ENCODE measurements at regions not wholly inside any gene's neighbourhood (a gene's known extent, or its start where the extent isn't known, plus 50 kb on each side); places are given as distances from the start of the nearest gene placed in this dataset.

DNA sequence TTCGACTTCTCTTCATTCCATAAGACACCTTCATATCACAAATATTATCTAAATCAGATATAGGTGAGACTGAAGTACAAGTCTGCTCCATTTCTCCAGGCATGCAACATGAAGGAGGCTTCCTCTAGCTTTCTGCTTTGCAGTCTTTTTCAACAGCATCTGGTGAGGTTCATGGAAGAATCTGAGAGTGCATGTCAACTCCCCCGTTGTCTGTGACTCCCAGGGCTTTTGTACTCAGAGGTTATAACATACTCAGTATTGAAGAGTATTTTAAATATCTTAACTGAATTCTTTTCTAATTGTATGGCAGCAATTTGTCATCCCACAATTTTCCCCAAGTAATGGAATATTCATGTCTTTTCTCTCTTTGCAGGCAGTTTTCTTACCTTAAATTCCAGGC lies 448.7 kb downstream of the CDH8 start:
- Histone ChIP-seq H3K4me3 (no peak overlapping the region), H3K36me3 (ENCODE audit: low read depth) (no peaks in the 10 kb centered on the region)

DNA sequence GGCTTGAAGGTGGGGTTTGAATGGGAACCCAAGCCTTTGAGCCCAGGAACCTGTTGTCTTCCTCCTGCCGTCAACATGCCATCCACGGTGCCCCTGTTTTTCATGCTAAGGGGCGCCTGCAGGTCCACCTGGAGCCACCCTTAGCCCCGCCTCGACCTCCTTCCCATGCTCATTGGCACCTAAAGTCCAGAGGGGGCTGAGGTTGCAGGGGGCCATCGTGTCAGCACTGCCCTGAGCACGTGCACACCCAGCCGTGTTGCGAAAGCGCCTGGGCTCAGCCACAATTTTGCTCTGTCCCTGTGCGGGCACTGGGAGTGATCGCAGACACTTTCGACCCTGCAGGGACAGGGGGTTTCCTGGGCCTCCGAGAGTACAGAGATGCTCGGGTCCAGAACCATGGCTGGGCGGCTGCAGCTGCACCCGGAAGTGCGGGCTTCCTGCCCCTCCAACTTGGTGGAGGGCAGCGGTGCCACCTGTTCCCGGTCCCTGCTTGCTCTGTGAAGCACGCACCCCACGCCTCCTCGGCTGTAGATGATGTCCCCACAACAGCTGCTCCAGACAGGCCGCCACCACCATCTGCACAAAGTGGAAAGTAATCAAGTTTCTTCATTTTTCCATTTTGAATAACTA lies 454.7 kb downstream of the CDH8 start:
- DNase-seq = no peak
- CTCF ChIA-PET = no interaction called here
- no TSS peak for BruUV-seq (replicated peaks)

More for the DNA sequence above, 448.7 kb downstream of the CDH8 start:
- DNase-seq = no peak
- no peak overlapping the region for H2AFZ ChIP-seq
- ChIA-PET CTCF (no interaction called here), POLR2A (ENCODE audit: unreplicated experiment) (no interaction called here)
- no peaks in the 10 kb centered on the region for H3K27me3 ChIP-seq (ENCODE audit: insufficient read depth, low read depth)
- H3K4me2 ChIP-seq = no peak overlapping the region
- H3K27ac ChIP-seq = no peak overlapping the region
- H3K4me1 ChIP-seq (replicated peaks; ENCODE audit: insufficient read depth) = no peaks in the 10 kb centered on the region
- BruUV-seq (replicated peaks) = no TSS peak
- H3K9me2 ChIP-seq (ENCODE audit: insufficient read depth) = no peaks in the 10 kb centered on the region
- no peaks in the 10 kb centered on the region for H3F3A ChIP-seq (ENCODE audit: insufficient read depth, low read depth)
- intact Hi-C loops (cut with micrococcal nuclease; ENCODE audit: unreplicated experiment) = no loop called here
- H4K20me1 ChIP-seq (ENCODE audit: insufficient read depth) = no peaks in the 10 kb centered on the region
- no peak for TF ChIP-seq EZH2 (IDR thresholded peaks at IDR 0.05; ENCODE audit: low read depth)
- TF ChIP-seq, protein P1, sequence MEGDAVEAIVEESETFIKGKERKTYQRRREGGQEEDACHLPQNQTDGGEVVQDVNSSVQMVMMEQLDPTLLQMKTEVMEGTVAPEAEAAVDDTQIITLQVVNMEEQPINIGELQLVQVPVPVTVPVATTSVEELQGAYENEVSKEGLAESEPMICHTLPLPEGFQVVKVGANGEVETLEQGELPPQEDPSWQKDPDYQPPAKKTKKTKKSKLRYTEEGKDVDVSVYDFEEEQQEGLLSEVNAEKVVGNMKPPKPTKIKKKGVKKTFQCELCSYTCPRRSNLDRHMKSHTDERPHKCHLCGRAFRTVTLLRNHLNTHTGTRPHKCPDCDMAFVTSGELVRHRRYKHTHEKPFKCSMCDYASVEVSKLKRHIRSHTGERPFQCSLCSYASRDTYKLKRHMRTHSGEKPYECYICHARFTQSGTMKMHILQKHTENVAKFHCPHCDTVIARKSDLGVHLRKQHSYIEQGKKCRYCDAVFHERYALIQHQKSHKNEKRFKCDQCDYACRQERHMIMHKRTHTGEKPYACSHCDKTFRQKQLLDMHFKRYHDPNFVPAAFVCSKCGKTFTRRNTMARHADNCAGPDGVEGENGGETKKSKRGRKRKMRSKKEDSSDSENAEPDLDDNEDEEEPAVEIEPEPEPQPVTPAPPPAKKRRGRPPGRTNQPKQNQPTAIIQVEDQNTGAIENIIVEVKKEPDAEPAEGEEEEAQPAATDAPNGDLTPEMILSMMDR (conservative IDR thresholded peaks at IDR 0.05) = no peak
- no peaks in the 10 kb centered on the region; the same call in 1 of the 2 replicates for H3K9me3 ChIP-seq (ENCODE audit: insufficient read depth, low read depth)
- no peaks in the 10 kb centered on the region for H3K79me2 ChIP-seq (ENCODE audit: low read depth)

GRCh38 chr16:61580579-61580978 lies 455.7 kb downstream of the CDH8 start:
- no peaks in the 10 kb centered on the region for H3F3A ChIP-seq (ENCODE audit: insufficient read depth, low read depth)
- TF ChIP-seq, protein P1 (conservative IDR thresholded peaks at IDR 0.05) = no peak
- no peak for TF ChIP-seq EZH2 (IDR thresholded peaks at IDR 0.05; ENCODE audit: low read depth)
- H2AFZ ChIP-seq = no peak overlapping the region
- intact Hi-C loops (cut with micrococcal nuclease; ENCODE audit: unreplicated experiment) = no loop called here
- no peaks in the 10 kb centered on the region for H3K27me3 ChIP-seq (ENCODE audit: insufficient read depth, low read depth)
- H3K27ac ChIP-seq = no peak overlapping the region
- BruUV-seq (replicated peaks) = no TSS peak
- no peak for DNase-seq
- H3K79me2 ChIP-seq (ENCODE audit: low read depth) = no peaks in the 10 kb centered on the region
- H3K9me3 ChIP-seq (ENCODE audit: insufficient read depth, low read depth) = no peaks in the 10 kb centered on the region; the same call in 1 of the 2 replicates
- no peaks in the 10 kb centered on the region for H3K4me1 ChIP-seq (replicated peaks; ENCODE audit: insufficient read depth)
- H3K4me3 ChIP-seq = no peak overlapping the region
- ChIA-PET CTCF (no interaction called here), POLR2A (ENCODE audit: unreplicated experiment) (no interaction called here)
- H3K9me2 ChIP-seq (ENCODE audit: insufficient read depth) = no peaks in the 10 kb centered on the region
- H4K20me1 ChIP-seq (ENCODE audit: insufficient read depth) = no peaks in the 10 kb centered on the region
- H3K4me2 ChIP-seq = no peak overlapping the region
- H3K36me3 ChIP-seq (ENCODE audit: low read depth) = no peaks in the 10 kb centered on the region

More for the DNA sequence above, 454.7 kb downstream of the CDH8 start:
- H3K4me2 ChIP-seq = no peak overlapping the region
- H3K79me2 ChIP-seq (ENCODE audit: low read depth) = no peaks in the 10 kb centered on the region
- H3K4me1 ChIP-seq (replicated peaks; ENCODE audit: insufficient read depth) = no peaks in the 10 kb centered on the region
- H3K9me3 ChIP-seq (ENCODE audit: insufficient read depth, low read depth) = no peaks in the 10 kb centered on the region; the same call in 1 of the 2 replicates
- no peaks in the 10 kb centered on the region for H3K27me3 ChIP-seq (ENCODE audit: insufficient read depth, low read depth)
- no peaks in the 10 kb centered on the region for H3K36me3 ChIP-seq (ENCODE audit: low read depth)
- no peak for TF ChIP-seq EZH2 (IDR thresholded peaks at IDR 0.05; ENCODE audit: low read depth)
- TF ChIP-seq, protein P1 (conservative IDR thresholded peaks at IDR 0.05) = no peak
- H3K27ac ChIP-seq = no peak overlapping the region
- H2AFZ ChIP-seq = no peak overlapping the region
- POLR2A ChIA-PET (ENCODE audit: unreplicated experiment) = no interaction called here
- no peaks in the 10 kb centered on the region for H3K9me2 ChIP-seq (ENCODE audit: insufficient read depth)
- H3F3A ChIP-seq (ENCODE audit: insufficient read depth, low read depth) = no peaks in the 10 kb centered on the region
- H4K20me1 ChIP-seq (ENCODE audit: insufficient read depth) = no peaks in the 10 kb centered on the region
- intact Hi-C loops (cut with micrococcal nuclease; ENCODE audit: unreplicated experiment) = no loop called here
- no peak overlapping the region for H3K4me3 ChIP-seq

All from PC-9 (cell line).